ENCODE measurements at regions not wholly inside any gene's neighbourhood (a gene's known extent, or its start where the extent isn't known, plus 50 kb on each side); places are given as distances from the start of the nearest gene placed in this dataset.

GRCh38 chr5:97400537-97400936, 217.5 kb upstream of the RIOK2 start:
- no peak for TF ChIP-seq NR3C1 (CRISPR knock-in tag; conservative IDR thresholded peaks at IDR 0.05; ENCODE audit: low read depth)
- TF ChIP-seq, protein P1, sequence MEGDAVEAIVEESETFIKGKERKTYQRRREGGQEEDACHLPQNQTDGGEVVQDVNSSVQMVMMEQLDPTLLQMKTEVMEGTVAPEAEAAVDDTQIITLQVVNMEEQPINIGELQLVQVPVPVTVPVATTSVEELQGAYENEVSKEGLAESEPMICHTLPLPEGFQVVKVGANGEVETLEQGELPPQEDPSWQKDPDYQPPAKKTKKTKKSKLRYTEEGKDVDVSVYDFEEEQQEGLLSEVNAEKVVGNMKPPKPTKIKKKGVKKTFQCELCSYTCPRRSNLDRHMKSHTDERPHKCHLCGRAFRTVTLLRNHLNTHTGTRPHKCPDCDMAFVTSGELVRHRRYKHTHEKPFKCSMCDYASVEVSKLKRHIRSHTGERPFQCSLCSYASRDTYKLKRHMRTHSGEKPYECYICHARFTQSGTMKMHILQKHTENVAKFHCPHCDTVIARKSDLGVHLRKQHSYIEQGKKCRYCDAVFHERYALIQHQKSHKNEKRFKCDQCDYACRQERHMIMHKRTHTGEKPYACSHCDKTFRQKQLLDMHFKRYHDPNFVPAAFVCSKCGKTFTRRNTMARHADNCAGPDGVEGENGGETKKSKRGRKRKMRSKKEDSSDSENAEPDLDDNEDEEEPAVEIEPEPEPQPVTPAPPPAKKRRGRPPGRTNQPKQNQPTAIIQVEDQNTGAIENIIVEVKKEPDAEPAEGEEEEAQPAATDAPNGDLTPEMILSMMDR (IDR thresholded peaks at IDR 0.05): no peak

Measured in WTC11 (cell line).